Dermis blood vessel endothelial cell (primary cell): ENCODE measurements at regions not wholly inside any gene's neighbourhood (a gene's known extent, or its start where the extent isn't known, plus 50 kb on each side); places are given as distances from the start of the nearest gene placed in this dataset.
"Not testable (repeated sequence)": the region's sequence is repeated elsewhere in the genome, so short reads cannot be mapped to it uniquely, and the experiment has no call there.

ENCODE experiments used
- DNase-seq: peaks from one replicate; pipeline ENCODE4 v3.0.0; 2010

GRCh38 chr10:63929831-63930467 lies 408.7 kb downstream of the REEP3 start:
- DNase-seq: no peak

GRCh38 chr10:63930584-63930983 lies 409.4 kb downstream of the REEP3 start:
- no peak for DNase-seq

GRCh38 chr10:63935705-63936104 lies 414.5 kb downstream of the REEP3 start:
- DNase-seq: peak; percentile 7

GRCh38 chr10:63940277-63940922 lies 419.2 kb downstream of the REEP3 start:
- no peak for DNase-seq

- DNase-seq: no peak
Measured at GRCh38 chr10:63964406-63964805, 443.2 kb downstream of the REEP3 start.

- no peak for DNase-seq
Measured at GRCh38 chr10:63965846-63966245, 444.6 kb downstream of the REEP3 start.

GRCh38 chr10:63972949-63973827 lies 452.0 kb downstream of the REEP3 start:
- no peak for DNase-seq

- DNase-seq: peak; percentile 66
Measured at GRCh38 chr10:63976538-63976937, 455.3 kb downstream of the REEP3 start.

- peak; percentile 75 for DNase-seq
Measured at GRCh38 chr10:63977329-63977923, 456.2 kb downstream of the REEP3 start.

- DNase-seq: not testable (repeated sequence)
Measured at GRCh38 chr10:63980870-63981269, 459.7 kb downstream of the REEP3 start.

- not testable (repeated sequence) for DNase-seq
Measured at GRCh38 chr10:63984061-63984460, 462.9 kb downstream of the REEP3 start.

- no peak for DNase-seq
Measured at GRCh38 chr10:63986536-63986935, 465.3 kb downstream of the REEP3 start.

GRCh38 chr10:63987212-63987611 lies 466.0 kb downstream of the REEP3 start:
- DNase-seq: no peak

GRCh38 chr10:63994371-63994770 lies 473.2 kb downstream of the REEP3 start:
- DNase-seq: no peak

GRCh38 chr10:64007157-64007556 lies 486.0 kb downstream of the REEP3 start:
- DNase-seq: no peak

- no peak for DNase-seq
Measured at GRCh38 chr10:64010711-64011110, 489.5 kb downstream of the REEP3 start.

- no peak for DNase-seq
Measured at GRCh38 chr10:64011912-64012714, 490.9 kb downstream of the REEP3 start.

GRCh38 chr10:64014281-64014680 lies 493.1 kb downstream of the REEP3 start:
- DNase-seq: no peak

GRCh38 chr10:64023926-64024470 lies 502.8 kb downstream of the REEP3 start:
- no peak for DNase-seq

GRCh38 chr10:64033711-64034110 lies 512.5 kb downstream of the REEP3 start:
- no peak for DNase-seq

GRCh38 chr10:64036321-64036930 lies 515.2 kb downstream of the REEP3 start:
- no peak for DNase-seq
